HG03139 (cell line): ENCODE measurements at regions not wholly inside any gene's neighbourhood (a gene's known extent, or its start where the extent isn't known, plus 50 kb on each side); places are given as distances from the start of the nearest gene placed in this dataset.
"Not testable (repeated sequence)": the region's sequence is repeated elsewhere in the genome, so short reads cannot be mapped to it uniquely, and the experiment has no call there.

ENCODE experiments used
- ATAC-seq: cut with Tn5 transposase; IDR thresholded peaks from one replicate; pipeline ENCODE4 v1.9.1; 2021; ENCODE audit not compliant: unreplicated experiment

GRCh38 chr3:72028726-72029125, 243.8 kb upstream of the PROK2 start:
- not testable (repeated sequence) for ATAC-seq

GRCh38 chr3:72028307-72028706, 243.4 kb upstream of the PROK2 start:
- not testable (repeated sequence) for ATAC-seq

GRCh38 chr3:72027728-72028127, 242.8 kb upstream of the PROK2 start:
- ATAC-seq, result not testable (repeated sequence)

- no peak for ATAC-seq
These were observed 237.1 kb upstream of the PROK2 start for GRCh38 chr3:72022027-72022426.

GRCh38 chr3:72021531-72021930, 236.6 kb upstream of the PROK2 start:
- no peak for ATAC-seq

GRCh38 chr3:72018343-72018984, 233.5 kb upstream of the PROK2 start:
- no peak for ATAC-seq

- ATAC-seq, result no peak
These were observed 233.0 kb upstream of the PROK2 start for GRCh38 chr3:72017935-72018334.

- ATAC-seq, result no peak
These were observed 232.4 kb upstream of the PROK2 start for GRCh38 chr3:72017311-72017710.

GRCh38 chr3:72015463-72015862, 230.5 kb upstream of the PROK2 start:
- ATAC-seq, result no peak

- no peak for ATAC-seq
These were observed 228.1 kb upstream of the PROK2 start for GRCh38 chr3:72013084-72013483.

- ATAC-seq, result no peak
These were observed 227.4 kb upstream of the PROK2 start for GRCh38 chr3:72012363-72012762.

- ATAC-seq, result no peak
These were observed 226.5 kb upstream of the PROK2 start for GRCh38 chr3:72011485-72011884.

GRCh38 chr3:72009851-72010443, 225.0 kb upstream of the PROK2 start:
- no peak for ATAC-seq

- ATAC-seq, result no peak
These were observed 223.5 kb upstream of the PROK2 start for GRCh38 chr3:72008226-72008996.

GRCh38 chr3:72006631-72007556, 221.9 kb upstream of the PROK2 start:
- no peak for ATAC-seq

- no peak for ATAC-seq
These were observed 219.9 kb upstream of the PROK2 start for GRCh38 chr3:72004749-72005292.

GRCh38 chr3:72003936-72004335, 219.0 kb upstream of the PROK2 start:
- ATAC-seq, result no peak

- ATAC-seq, result no peak
These were observed 216.8 kb upstream of the PROK2 start for GRCh38 chr3:72001758-72002157.

- ATAC-seq, result no peak
These were observed 214.2 kb upstream of the PROK2 start for GRCh38 chr3:71998995-71999673.

- no peak for ATAC-seq
These were observed 212.2 kb upstream of the PROK2 start for GRCh38 chr3:71997066-71997653.
